KMS-11 (cell line): ENCODE measurements at regions not wholly inside any gene's neighbourhood (a gene's known extent, or its start where the extent isn't known, plus 50 kb on each side); places are given as distances from the start of the nearest gene placed in this dataset.
"Not testable (repeated sequence)": the region's sequence is repeated elsewhere in the genome, so short reads cannot be mapped to it uniquely, and the experiment has no call there.

Experiments
- H2AFZ ChIP-seq: fragments of 200-600 bp; sonication (generic); 2 replicates; pipeline ENCODE4 v1.6.1; 2016; ENCODE audit warnings: antibody characterized with exemption, mixed run types, low read depth
- H3K27ac ChIP-seq: fragments of 200-600 bp; sonication (generic); 2 replicates; pipeline ENCODE4 v1.6.1; 2016; ENCODE audit warnings: mild to moderate bottlenecking, mixed run types
- H3K27me3 ChIP-seq: fragments of 200-600 bp; sonication (generic); 2 replicates; pipeline ENCODE4 v1.6.1; 2017; ENCODE audit warnings: mild to moderate bottlenecking, low read depth, mixed run types, moderate library complexity; ENCODE audit not compliant: insufficient read depth
- H3K36me3 ChIP-seq: fragments of 200-600 bp; sonication (generic); 2 replicates; pipeline ENCODE4 v1.6.1; 2017; ENCODE audit warnings: mild to moderate bottlenecking, mixed run types; ENCODE audit not compliant: insufficient read depth
- H3K4me1 ChIP-seq: fragments of 200-600 bp; sonication (generic); 2 replicates; pipeline ENCODE4 v1.6.1; 2016; ENCODE audit warnings: mild to moderate bottlenecking, low read depth, mixed run types; ENCODE audit not compliant: poor library complexity, severe bottlenecking
- H3K4me2 ChIP-seq: fragments of 200-600 bp; sonication (generic); 2 replicates; pipeline ENCODE4 v1.7.0; 2016; ENCODE audit warnings: mild to moderate bottlenecking, mixed run types
- H3K4me3 ChIP-seq: fragments of 200-600 bp; sonication (generic); IDR thresholded peaks from 2 replicates; pipeline ENCODE4 v1.6.1; 2017; ENCODE audit warnings: low read depth, low read length, mixed read lengths; ENCODE audit not compliant: insufficient read depth
- H3K79me2 ChIP-seq: fragments of 200-600 bp; sonication (generic); 2 replicates; pipeline ENCODE4 v1.6.1; 2016; ENCODE audit warnings: low read depth, mixed run types; ENCODE audit not compliant: insufficient read depth
- H3K9ac ChIP-seq: fragments of 200-600 bp; sonication (generic); 2 replicates; pipeline ENCODE4 v1.6.1; 2016; ENCODE audit warnings: mild to moderate bottlenecking, mixed run types
- H4K20me1 ChIP-seq: fragments of 200-600 bp; sonication (generic); 2 replicates; pipeline ENCODE4 v1.6.1; 2016; ENCODE audit warnings: mild to moderate bottlenecking, mixed run types; ENCODE audit not compliant: insufficient read depth
- TF ChIP-seq, protein P1 (sequence below): fragments of 200-600 bp; sonication (generic); conservative IDR thresholded peaks from 2 replicates; pipeline ENCODE4 v1.6.1; 2017; ENCODE audit warnings: low read depth, mild to moderate bottlenecking, antibody characterized with exemption, low read length, moderate library complexity, mixed read lengths

DNA sequence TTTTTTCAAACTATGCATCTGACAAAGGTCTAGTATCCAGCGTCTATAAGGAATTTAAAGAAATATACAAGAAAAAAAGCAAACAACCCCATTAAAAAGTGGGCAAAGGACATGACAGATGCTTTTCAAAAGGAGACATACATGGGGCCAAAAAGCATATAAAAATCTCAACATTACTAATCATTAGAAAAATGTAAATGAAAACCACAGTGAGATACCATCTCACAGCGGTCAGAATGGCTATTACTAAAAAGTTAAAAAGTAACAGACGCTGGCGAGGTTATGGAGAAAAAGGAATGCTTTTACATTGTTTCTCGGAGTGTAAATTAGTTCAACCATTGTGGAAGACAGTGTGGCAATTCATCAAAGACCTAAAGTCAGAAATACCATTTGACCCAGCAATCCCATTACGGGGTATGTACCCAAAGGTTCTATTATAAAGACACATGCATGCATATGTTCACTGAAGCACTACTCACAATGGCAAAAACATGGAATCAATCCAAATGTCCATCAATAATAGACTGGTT lies 643.1 kb upstream of the LRRTM1 start:
- Histone ChIP-seq H3K4me3 (no peak overlapping the region), H3K27me3 (no peaks in the 10 kb centered on the region), H4K20me1 (no peaks in the 10 kb centered on the region), H3K9ac (no peak overlapping the region), H3K4me2 (no peak overlapping the region), H3K36me3 (no peaks in the 10 kb centered on the region), H3K4me1 (no peaks in the 10 kb centered on the region), H3K79me2 (no peaks in the 10 kb centered on the region), H3K27ac (no peak overlapping the region), H2AFZ (no peak overlapping the region)
- TF ChIP-seq, protein P1, sequence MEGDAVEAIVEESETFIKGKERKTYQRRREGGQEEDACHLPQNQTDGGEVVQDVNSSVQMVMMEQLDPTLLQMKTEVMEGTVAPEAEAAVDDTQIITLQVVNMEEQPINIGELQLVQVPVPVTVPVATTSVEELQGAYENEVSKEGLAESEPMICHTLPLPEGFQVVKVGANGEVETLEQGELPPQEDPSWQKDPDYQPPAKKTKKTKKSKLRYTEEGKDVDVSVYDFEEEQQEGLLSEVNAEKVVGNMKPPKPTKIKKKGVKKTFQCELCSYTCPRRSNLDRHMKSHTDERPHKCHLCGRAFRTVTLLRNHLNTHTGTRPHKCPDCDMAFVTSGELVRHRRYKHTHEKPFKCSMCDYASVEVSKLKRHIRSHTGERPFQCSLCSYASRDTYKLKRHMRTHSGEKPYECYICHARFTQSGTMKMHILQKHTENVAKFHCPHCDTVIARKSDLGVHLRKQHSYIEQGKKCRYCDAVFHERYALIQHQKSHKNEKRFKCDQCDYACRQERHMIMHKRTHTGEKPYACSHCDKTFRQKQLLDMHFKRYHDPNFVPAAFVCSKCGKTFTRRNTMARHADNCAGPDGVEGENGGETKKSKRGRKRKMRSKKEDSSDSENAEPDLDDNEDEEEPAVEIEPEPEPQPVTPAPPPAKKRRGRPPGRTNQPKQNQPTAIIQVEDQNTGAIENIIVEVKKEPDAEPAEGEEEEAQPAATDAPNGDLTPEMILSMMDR, result no peak

DNA sequence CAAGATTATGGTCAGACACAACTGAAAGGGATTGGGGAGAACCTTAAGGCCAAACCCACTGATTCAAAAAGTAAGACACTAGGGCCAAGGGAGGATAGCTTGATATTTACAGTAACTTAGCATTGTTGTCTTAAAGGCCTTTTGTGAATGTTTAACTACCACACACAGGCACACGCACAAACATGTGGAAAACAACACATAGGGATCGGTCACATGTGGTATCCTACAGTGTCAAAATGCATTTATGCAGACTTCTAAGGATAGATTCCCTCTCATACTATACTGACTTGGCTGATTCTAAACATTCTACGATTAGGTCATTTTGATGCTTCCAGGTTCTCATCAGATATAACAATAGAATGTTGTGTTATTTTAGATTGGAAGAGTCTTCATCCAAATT lies 638.9 kb upstream of the LRRTM1 start:
- H3K4me2 ChIP-seq, result no peak overlapping the region
- H3K36me3 ChIP-seq, result no peaks in the 10 kb centered on the region
- H3K4me1 ChIP-seq, result no peaks in the 10 kb centered on the region
- H3K27ac ChIP-seq, result no peak overlapping the region
- no peaks in the 10 kb centered on the region for H3K79me2 ChIP-seq
- no peak overlapping the region for H3K9ac ChIP-seq
- TF ChIP-seq, protein P1, result no peak
- no peak overlapping the region for H3K4me3 ChIP-seq
- H2AFZ ChIP-seq, result no peak overlapping the region
- H3K27me3 ChIP-seq, result no peaks in the 10 kb centered on the region
- no peaks in the 10 kb centered on the region for H4K20me1 ChIP-seq

GRCh38 chr2:80942766-80943165 lies 638.2 kb upstream of the LRRTM1 start:
- no peak overlapping the region for H3K27ac ChIP-seq
- no peaks in the 10 kb centered on the region for H4K20me1 ChIP-seq
- no peaks in the 10 kb centered on the region for H3K79me2 ChIP-seq
- H3K4me1 ChIP-seq, result no peaks in the 10 kb centered on the region
- H3K27me3 ChIP-seq, result no peaks in the 10 kb centered on the region
- no peaks in the 10 kb centered on the region for H3K36me3 ChIP-seq
- no peak overlapping the region for H3K4me3 ChIP-seq
- H3K4me2 ChIP-seq, result no peak overlapping the region
- no peak overlapping the region for H3K9ac ChIP-seq
- TF ChIP-seq, protein P1, result no peak
- H2AFZ ChIP-seq, result no peak overlapping the region

DNA sequence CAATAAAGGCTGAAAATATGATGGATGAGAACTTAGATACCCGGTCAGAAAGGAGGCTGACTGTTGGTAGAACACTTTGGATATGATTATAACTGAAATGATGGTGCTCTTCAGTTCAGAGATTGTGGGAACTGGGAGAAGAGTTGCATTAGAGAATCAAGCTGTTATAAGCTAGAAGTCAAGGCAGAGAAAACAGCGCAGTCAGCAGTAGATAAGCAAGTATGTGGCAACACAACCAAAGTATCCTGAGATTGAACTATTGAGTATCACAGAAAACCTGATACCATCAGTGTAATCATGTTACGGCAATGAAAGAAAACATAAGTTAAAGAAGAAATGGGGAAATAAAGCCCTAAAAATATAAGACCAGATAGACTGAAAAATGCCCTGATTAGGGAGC lies 633.9 kb upstream of the LRRTM1 start:
- Histone ChIP-seq H3K4me3 (no peak overlapping the region), H3K9ac (no peak overlapping the region), H3K4me1 (no peaks in the 10 kb centered on the region), H3K36me3 (no peaks in the 10 kb centered on the region), H3K79me2 (no peaks in the 10 kb centered on the region), H2AFZ (no peak overlapping the region), H3K4me2 (no peak overlapping the region), H3K27me3 (no peaks in the 10 kb centered on the region), H3K27ac (no peak overlapping the region), H4K20me1 (no peaks in the 10 kb centered on the region)
- TF ChIP-seq, protein P1, result no peak

DNA sequence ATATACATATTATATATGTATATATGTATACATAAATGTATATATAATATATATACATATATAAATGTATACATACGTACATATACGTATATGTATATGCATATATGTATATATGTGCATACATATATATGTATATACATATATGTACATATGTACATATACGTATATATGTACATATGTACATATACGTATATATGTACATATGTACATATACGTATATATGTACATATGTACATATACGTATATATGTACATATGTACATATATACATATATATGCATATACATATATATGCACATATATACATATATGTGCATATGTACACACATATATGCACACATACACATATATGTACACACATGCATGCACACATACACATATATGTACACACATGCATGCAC lies 627.3 kb upstream of the LRRTM1 start:
- H3K79me2 ChIP-seq, H2AFZ ChIP-seq, H3K4me1 ChIP-seq, H3K36me3 ChIP-seq, H3K9ac ChIP-seq, H3K4me3 ChIP-seq, H3K27me3 ChIP-seq, H3K27ac ChIP-seq, H3K4me2 ChIP-seq, H4K20me1 ChIP-seq: not testable (repeated sequence)
